Loucy (cell line): ENCODE measurements at regions not wholly inside any gene's neighbourhood (a gene's known extent, or its start where the extent isn't known, plus 50 kb on each side); places are given as distances from the start of the nearest gene placed in this dataset.
"Not testable (repeated sequence)": the region's sequence is repeated elsewhere in the genome, so short reads cannot be mapped to it uniquely, and the experiment has no call there.

Source experiments
- H2AFZ ChIP-seq: fragments of 200-600 bp; sonication (generic); 2 replicates; pipeline ENCODE4 v1.6.0; 2016; ENCODE audit warnings: antibody characterized with exemption, mild to moderate bottlenecking, low read length, moderate library complexity
- H3F3A ChIP-seq: fragments of 200-600 bp; 2 replicates; pipeline ENCODE4 v1.6.0; 2016; ENCODE audit warnings: antibody characterized with exemption, low read depth, mild to moderate bottlenecking
- H3K27me3 ChIP-seq: fragments of 200-600 bp; sonication (generic); 2 replicates; pipeline ENCODE4 v1.6.1; 2014; ENCODE audit warnings: low read length, mild to moderate bottlenecking; ENCODE audit not compliant: insufficient read depth, poor library complexity, severe bottlenecking
- H3K36me3 ChIP-seq: fragments of 200-600 bp; sonication (generic); 2 replicates; pipeline ENCODE4 v1.6.1; 2016; ENCODE audit warnings: low read length; ENCODE audit not compliant: insufficient read depth
- H3K4me1 ChIP-seq: fragments of 200-600 bp; sonication (generic); 2 replicates; pipeline ENCODE4 v1.5.1; 2014; ENCODE audit warnings: low read length, mild to moderate bottlenecking; ENCODE audit not compliant: insufficient read depth, poor library complexity, severe bottlenecking
- H3K4me2 ChIP-seq: fragments of 200-600 bp; sonication (generic); 2 replicates; pipeline ENCODE4 v1.6.0; 2014; ENCODE audit warnings: antibody characterized with exemption, low read length, low read depth, mild to moderate bottlenecking; ENCODE audit not compliant: poor library complexity, severe bottlenecking
- H3K4me3 ChIP-seq: fragments of 200-600 bp; sonication (generic); 2 replicates; pipeline ENCODE4 v1.5.1; 2014; ENCODE audit warnings: low read length, mild to moderate bottlenecking, mixed read lengths; ENCODE audit not compliant: poor library complexity, severe bottlenecking
- H3K79me2 ChIP-seq: fragments of 200-600 bp; sonication (generic); 2 replicates; pipeline ENCODE4 v1.6.1; 2014; ENCODE audit warnings: low read length; ENCODE audit not compliant: insufficient read depth
- H3K9ac ChIP-seq: fragments of 200-600 bp; sonication (generic); 2 replicates; pipeline ENCODE4 v1.6.0; 2014; ENCODE audit warnings: mild to moderate bottlenecking, low read depth, low read length, moderate library complexity; ENCODE audit not compliant: poor library complexity, severe bottlenecking
- H3K9me2 ChIP-seq: fragments of 200-600 bp; sonication (generic); replicated peaks from 2 replicates; pipeline ENCODE4 v1.6.1; 2016; ENCODE audit warnings: low read depth, low read length, mixed read lengths
- H3K9me3 ChIP-seq: fragments of 200-600 bp; sonication (generic); 2 replicates; pipeline ENCODE4 v1.6.1; 2014; ENCODE audit warnings: mild to moderate bottlenecking, antibody characterized with exemption, low read length, low read depth; ENCODE audit not compliant: insufficient read depth
- H4K20me1 ChIP-seq: fragments of 200-600 bp; sonication (generic); 2 replicates; pipeline ENCODE4 v1.6.0; 2014; ENCODE audit warnings: antibody characterized with exemption, low read length, mild to moderate bottlenecking; ENCODE audit not compliant: insufficient read depth, poor library complexity, severe bottlenecking
- EZH2phosphoT487 ChIP-seq: fragments of 200-600 bp; IDR thresholded peaks from 2 replicates; pipeline ENCODE4 v1.6.1; 2018; ENCODE audit warnings: antibody characterized with exemption, mild to moderate bottlenecking, moderate library complexity, borderline replicate concordance
- TF ChIP-seq, protein P1 (sequence below): fragments of 200-600 bp; sonication (generic); conservative IDR thresholded peaks from 2 replicates; pipeline ENCODE4 v1.5.1; 2014; ENCODE audit warnings: mild to moderate bottlenecking, antibody characterized with exemption, low read length

- Histone ChIP-seq H3F3A (no peaks in the 10 kb centered on the region), H3K4me3 (no peak overlapping the region), H3K9ac (no peak overlapping the region)
Measured at GRCh38 chr13:100788540-100788939, 113.9 kb upstream of the TMTC4 start.

GRCh38 chr13:100787899-100788298, 113.3 kb upstream of the TMTC4 start:
- Histone ChIP-seq H3K79me2 (no peaks in the 10 kb centered on the region), H3K4me1 (no peaks in the 10 kb centered on the region), H3K9me2 (no peaks in the 10 kb centered on the region), H3K36me3 (no peaks in the 10 kb centered on the region), H3K4me2 (no peak overlapping the region), H3K4me3 (no peak overlapping the region), H3K9ac (no peak overlapping the region), H2AFZ (no peak overlapping the region), H3K9me3 (no peaks in the 10 kb centered on the region), H3F3A (no peaks in the 10 kb centered on the region), H4K20me1 (no peaks in the 10 kb centered on the region), H3K27me3 (no peaks in the 10 kb centered on the region)
- TF ChIP-seq, protein P1, sequence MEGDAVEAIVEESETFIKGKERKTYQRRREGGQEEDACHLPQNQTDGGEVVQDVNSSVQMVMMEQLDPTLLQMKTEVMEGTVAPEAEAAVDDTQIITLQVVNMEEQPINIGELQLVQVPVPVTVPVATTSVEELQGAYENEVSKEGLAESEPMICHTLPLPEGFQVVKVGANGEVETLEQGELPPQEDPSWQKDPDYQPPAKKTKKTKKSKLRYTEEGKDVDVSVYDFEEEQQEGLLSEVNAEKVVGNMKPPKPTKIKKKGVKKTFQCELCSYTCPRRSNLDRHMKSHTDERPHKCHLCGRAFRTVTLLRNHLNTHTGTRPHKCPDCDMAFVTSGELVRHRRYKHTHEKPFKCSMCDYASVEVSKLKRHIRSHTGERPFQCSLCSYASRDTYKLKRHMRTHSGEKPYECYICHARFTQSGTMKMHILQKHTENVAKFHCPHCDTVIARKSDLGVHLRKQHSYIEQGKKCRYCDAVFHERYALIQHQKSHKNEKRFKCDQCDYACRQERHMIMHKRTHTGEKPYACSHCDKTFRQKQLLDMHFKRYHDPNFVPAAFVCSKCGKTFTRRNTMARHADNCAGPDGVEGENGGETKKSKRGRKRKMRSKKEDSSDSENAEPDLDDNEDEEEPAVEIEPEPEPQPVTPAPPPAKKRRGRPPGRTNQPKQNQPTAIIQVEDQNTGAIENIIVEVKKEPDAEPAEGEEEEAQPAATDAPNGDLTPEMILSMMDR, result no peak
- no peak for TF ChIP-seq EZH2phosphoT487

More at GRCh38 chr13:100788540-100788939, 113.9 kb upstream of the TMTC4 start:
- H3K36me3 ChIP-seq, result no peaks in the 10 kb centered on the region
- no peak overlapping the region for H2AFZ ChIP-seq
- no peaks in the 10 kb centered on the region for H3K27me3 ChIP-seq
- no peaks in the 10 kb centered on the region for H3K9me2 ChIP-seq
- TF ChIP-seq EZH2phosphoT487, result no peak
- TF ChIP-seq, protein P1, result no peak
- H4K20me1 ChIP-seq, result no peaks in the 10 kb centered on the region
- H3K4me1 ChIP-seq, result no peaks in the 10 kb centered on the region
- no peak overlapping the region for H3K4me2 ChIP-seq
- H3K9me3 ChIP-seq, result no peaks in the 10 kb centered on the region
- H3K79me2 ChIP-seq, result no peaks in the 10 kb centered on the region

DNA sequence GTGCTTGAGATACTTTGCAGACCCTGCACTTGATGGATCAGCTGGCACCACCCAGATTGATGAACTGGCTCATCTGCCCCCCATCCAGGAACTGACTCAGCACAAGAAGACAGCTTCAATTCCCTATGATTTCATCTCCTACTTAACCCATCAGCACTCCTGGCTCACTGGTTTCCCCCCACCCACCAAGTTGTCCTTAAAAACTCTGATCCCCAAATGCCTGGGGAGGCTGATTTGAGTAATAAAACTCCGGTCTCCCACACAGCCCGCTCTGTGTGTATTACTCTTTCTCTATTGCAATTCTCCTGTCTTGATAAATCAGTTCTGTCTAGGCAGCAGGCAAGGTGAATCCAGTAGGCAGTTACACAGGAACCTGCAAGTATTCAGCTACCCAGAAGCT, 102.1 kb upstream of the TMTC4 start:
- H3K9me2 ChIP-seq, H2AFZ ChIP-seq, H3K4me3 ChIP-seq, H3K36me3 ChIP-seq, H3F3A ChIP-seq, H3K27me3 ChIP-seq, H3K9me3 ChIP-seq, H3K4me1 ChIP-seq, H3K4me2 ChIP-seq, H3K9ac ChIP-seq, H3K79me2 ChIP-seq, H4K20me1 ChIP-seq: not testable (repeated sequence)

DNA sequence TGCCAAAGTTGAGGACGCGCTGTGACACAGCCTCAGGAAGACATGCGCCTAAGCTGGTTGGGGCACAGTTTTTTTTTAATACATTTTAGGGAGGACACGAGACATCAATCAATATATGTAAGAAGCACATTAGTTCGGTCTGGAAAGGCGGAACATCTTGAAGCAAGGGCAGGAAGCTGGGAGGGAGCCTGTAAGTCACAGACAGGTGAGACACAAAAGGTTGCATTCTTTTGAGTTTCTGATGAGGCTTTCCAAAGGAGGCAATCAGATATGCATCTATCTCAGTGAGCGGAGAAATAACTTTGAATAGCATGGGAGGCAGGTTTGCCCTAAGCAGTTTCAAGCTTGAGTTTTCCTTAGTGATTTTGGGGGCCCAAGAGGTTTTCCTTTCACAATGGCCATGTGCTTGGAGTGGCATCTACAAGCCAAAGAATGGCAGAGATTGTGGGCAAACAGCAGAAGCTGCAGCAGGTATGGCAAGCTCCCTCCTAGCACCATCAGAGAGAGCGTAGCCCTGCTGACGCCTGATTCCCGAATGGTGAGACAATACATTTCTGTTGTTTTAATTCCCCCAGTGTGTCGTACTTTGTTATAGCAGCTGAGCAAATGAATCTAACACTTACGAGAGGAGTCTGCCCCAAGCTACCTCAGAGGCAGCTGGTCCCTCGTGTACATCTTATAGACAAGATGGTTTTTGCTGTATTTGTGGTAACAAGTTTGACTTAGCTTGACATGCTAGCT, 99.5 kb upstream of the TMTC4 start:
- Histone ChIP-seq H3K4me3 (no peak overlapping the region), H3K4me1 (no peaks in the 10 kb centered on the region), H4K20me1 (no peaks in the 10 kb centered on the region), H3F3A (no peaks in the 10 kb centered on the region), H3K79me2 (no peaks in the 10 kb centered on the region), H3K36me3 (no peaks in the 10 kb centered on the region), H3K9me2 (no peaks in the 10 kb centered on the region), H3K27me3 (no peaks in the 10 kb centered on the region), H3K4me2 (no peak overlapping the region), H3K9me3 (no peaks in the 10 kb centered on the region), H2AFZ (peak overlapping the region; percentile 56), H3K9ac (no peak overlapping the region)
- TF ChIP-seq, protein P1, result no peak
- TF ChIP-seq EZH2phosphoT487, result no peak
